HG02884 (cell line): ENCODE measurements at regions not wholly inside any gene's neighbourhood (a gene's known extent, or its start where the extent isn't known, plus 50 kb on each side); places are given as distances from the start of the nearest gene placed in this dataset.

Source experiments
- ATAC-seq: cut with Tn5 transposase; IDR thresholded peaks from one replicate; pipeline ENCODE4 v1.9.1; 2021; ENCODE audit warnings: mild to moderate bottlenecking, moderate library complexity; ENCODE audit not compliant: unreplicated experiment

DNA sequence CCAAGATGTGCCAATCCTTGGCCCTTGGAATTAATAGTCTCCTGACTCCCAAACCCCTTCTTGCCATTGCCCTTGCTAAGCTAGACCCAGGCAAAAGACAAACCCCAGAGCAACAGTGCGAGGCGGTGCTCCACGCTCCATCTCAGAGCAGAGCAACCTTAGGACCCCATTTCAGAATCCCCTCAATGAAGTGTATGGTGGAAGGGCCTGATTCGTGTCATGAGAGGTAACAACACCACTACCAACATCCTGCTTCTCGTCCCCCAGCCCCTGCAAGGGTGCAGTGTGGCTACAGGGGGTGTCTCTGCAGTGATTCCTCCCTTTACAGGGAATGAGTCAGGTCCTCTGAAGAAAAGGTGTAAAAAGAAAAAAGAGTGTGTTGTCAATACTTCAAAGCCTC is 103.9 kb upstream of the IRF2BP2 start:
- no peak for ATAC-seq

- ATAC-seq: no peak
Observed at GRCh38 chr1:234713440-234713839, 103.5 kb upstream of the IRF2BP2 start.

- no peak for ATAC-seq
Observed at GRCh38 chr1:234712891-234713305, 102.9 kb upstream of the IRF2BP2 start.

DNA sequence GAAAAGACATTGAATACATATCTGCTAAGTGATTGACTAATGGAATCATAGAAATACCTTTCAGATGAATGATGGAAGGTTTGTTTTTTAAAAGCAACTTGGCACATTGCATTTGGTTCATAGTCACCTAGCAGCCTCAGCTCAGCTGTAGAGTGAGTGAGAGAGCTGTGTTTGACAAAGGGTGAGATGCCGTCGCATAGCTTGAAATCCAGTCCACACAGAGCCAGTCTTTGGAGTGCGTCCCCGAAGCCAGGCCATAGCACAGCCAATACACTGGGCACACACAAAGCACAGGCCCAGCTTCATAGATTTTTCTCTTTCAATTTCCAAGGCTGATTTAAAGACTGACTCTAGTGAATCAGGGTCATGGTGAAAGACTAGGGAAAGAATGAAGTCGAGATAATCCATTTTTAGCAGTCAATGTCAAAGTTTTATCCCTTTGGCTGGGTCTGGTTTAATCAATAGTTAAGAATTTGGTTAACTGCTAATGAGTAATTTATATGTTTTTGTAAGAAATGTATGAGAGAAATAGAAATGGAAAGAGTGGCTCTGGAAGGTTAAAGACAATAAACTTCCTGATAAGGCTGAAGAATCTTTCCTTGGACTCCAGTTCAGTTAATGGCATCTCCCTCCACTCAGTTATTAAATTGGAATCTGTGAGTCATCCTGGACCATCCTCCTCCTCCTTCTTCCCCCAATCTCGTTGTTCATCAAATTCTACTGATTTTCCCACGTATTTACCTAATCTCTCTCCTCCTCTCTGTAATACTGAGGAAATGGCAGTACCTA is 101.2 kb upstream of the IRF2BP2 start:
- no peak for ATAC-seq

- no peak for ATAC-seq
Observed at GRCh38 chr1:234710381-234710780, 100.4 kb upstream of the IRF2BP2 start.

DNA sequence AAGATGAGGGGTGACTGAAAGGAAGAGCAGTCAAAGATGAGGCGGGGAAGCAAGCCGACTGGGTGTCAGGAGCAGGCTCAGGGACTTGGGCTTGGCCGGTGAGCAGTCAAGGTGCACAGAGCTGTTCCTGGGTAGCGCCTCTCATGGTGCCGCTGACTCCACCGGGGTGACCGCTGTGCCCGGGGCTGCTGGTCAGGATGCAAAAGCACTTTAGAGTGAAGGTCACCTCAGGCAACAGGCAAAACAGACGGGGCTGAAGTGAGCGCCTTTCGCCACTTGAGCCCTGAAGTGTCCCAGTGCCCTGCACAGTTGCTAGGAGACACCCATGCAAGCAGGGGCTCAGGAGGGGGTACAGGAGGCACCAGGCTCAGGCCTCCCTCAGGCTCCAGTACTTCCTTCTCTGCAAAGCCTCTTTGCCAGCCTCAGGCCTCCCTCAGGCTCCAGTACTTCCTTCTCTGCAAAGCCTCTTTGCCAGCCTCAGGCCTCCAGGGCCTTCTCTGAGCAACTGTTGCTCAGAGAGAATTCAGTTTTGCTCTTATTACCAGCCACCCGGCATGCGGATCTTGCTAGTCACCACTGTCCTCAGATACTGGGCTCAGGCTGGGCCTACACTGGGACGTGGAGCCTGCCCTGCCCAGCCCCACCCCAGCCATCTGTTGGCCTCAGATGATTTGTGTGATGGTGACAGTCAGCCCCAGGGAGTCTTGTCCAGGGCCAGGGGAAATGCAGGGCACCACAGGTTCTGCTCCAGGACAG is 99.7 kb upstream of the IRF2BP2 start:
- no peak for ATAC-seq

DNA sequence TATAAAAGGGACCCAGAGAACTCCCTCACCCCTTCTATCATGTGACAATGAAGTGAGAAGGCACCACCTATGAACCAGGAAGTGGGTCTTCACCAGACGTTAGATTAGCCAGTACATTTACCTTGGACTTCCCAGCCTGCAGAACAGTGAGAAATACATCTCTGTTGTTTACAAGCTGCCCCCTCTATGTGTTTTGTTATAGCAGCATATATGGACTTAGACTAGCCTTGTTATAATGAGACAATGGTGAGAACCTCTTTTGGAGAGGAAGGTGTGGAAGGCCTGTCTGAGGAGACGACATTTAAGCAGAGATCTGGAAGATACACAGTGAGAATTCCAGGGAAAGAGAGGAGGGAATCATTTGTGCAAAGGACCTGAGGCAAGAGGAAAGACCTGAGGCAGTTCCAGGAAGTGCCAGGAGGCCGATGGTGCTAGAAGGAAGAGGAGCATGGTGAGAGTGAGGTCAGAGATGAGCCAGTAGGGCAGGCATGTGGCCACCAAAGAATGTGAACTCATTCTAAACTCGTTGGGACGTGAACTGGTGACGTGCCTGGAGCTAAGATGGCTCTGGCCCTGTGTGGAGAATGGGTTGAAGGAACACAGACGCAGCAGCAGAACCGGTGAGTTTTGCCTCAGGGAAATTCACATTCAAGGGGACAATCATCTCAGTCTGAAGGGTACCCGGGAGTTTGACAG is 98.9 kb upstream of the IRF2BP2 start:
- ATAC-seq: no peak

- no peak for ATAC-seq
Observed at GRCh38 chr1:234707641-234708040, 97.7 kb upstream of the IRF2BP2 start.

GRCh38 chr1:234706931-234707330 is 97.0 kb upstream of the IRF2BP2 start:
- no peak for ATAC-seq

DNA sequence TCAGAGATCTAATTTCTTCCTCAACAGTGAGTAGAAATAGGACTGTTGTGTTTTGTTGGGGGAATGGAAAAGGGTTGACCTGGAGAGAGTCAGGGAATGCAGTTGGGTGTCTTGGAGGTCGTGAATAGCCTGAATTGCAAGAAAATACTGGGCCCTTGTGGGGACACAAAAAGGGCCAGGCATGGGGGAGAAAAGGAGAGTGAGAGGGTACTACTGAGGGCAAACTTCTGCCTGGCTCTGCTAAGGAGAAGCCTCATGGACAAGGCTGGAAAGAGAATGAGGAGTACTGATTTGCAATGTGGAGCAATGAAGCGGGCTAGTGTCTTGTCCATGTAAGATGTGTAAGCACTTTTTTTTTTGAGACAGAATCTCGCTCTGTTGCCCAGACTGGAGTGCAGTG is 96.2 kb upstream of the IRF2BP2 start:
- no peak for ATAC-seq

GRCh38 chr1:234705615-234706014 is 95.6 kb upstream of the IRF2BP2 start:
- ATAC-seq: no peak

GRCh38 chr1:234704106-234704887 is 94.3 kb upstream of the IRF2BP2 start:
- no peak for ATAC-seq

GRCh38 chr1:234702342-234703000 is 92.5 kb upstream of the IRF2BP2 start:
- no peak for ATAC-seq

DNA sequence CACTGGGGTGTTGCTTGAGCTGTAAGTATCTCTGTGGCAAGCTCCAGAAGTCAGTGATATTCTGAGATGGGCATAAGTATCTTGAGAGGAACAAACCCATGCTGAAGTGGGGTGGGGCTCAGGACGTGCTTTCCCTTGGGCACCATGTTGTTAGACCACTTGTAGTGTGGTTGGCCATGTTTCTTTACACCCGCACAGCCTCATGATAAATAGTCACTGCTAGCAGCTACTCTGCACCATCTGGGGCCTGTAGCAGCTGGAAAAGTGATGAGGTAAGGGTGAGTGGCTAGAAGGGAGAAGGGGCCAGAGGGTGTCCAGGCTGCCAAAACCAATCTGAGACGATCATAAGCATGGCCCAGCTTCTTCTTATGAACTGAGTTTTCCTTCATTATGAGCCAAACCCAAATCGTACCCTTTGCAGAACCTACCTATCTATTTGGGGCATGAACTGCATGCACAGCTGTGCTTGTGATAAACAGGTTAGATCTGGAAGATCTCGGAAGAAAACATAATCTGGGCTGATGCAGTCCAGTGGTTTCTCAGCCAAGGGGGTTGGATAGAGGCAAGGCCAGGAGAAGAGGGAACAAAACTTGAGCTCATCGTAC is 91.9 kb upstream of the IRF2BP2 start:
- ATAC-seq: no peak

DNA sequence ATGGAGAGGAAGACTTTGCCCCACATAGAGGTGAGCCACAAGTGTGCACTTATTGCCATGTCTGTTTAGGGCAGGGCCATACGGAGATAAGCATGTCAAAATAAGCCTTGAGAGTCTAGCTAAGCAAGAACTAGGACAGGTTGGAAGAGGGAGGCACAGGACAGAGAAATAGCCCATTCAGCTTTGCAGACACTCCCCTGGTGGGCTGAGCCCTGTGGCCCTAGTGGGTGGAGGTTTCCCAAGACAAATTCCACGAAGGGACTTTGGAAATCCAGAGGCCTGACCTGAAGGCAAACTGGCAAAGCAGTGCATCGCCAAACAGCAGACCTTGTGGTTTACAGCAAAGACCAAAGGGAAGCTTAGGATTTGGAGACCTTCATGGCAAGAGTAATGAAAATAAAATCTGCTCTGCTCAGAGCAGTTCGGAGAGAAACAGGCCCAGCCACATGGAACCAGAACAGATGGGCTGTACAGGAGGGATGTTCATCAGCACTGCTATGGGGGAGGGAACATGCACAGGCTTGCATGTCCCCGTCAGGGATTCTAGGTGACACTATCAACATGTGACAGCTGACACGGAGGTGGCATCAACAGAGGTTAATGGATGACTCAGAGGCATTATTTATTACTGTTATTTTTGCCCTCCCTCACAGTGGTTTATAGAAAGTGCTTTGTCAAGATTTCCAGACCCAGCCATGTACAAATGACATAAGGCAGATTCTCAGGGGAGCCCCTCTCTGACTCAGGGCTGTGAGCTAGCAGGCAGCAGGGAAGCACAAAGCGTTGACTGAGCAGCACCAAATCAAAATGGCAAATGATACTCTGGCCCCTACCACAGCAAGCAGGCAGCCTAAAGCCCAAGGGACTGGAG is 90.1 kb upstream of the IRF2BP2 start:
- peak; percentile 63 for ATAC-seq

- no peak for ATAC-seq
Observed at GRCh38 chr1:234698686-234699085, 88.7 kb upstream of the IRF2BP2 start.

GRCh38 chr1:234697741-234698140 is 87.8 kb upstream of the IRF2BP2 start:
- ATAC-seq: no peak

DNA sequence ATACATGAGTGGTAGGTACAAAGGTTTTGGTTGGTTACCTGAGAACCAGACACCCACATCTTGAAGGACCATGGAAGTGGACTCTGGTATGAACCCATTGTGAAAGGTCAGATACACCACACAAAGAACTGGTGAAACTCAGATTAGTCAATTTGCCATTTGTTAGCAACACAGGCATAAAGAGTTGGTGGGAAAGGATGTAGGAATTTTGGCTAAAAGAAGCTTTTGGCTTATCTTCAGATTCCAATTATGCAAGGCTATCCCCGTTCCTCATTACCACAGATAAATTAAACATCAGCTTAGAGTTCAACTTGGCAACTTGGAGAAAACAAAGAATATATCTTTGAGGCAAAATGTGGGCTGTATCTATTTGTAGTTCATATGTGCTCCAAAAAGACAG is 87.0 kb upstream of the IRF2BP2 start:
- ATAC-seq: no peak

- peak; percentile 55 for ATAC-seq
Observed at GRCh38 chr1:234696148-234696576, 86.2 kb upstream of the IRF2BP2 start.
